Esophagus muscularis mucosa (tissue), 4 donors: ENCODE measurements at regions not wholly inside any gene's neighbourhood (a gene's known extent, or its start where the extent isn't known, plus 50 kb on each side); places are given as distances from the start of the nearest gene placed in this dataset.

Source experiments
- DNase-seq: peaks from one replicate; pipeline ENCODE4 v3.0.0-alpha.2; 2017; ENCODE audit errors: extremely low spot score
- H3K27ac ChIP-seq, 4 donors: fragments of 200-600 bp; sonication (generic); replicated peaks in 1 of 4; 1 replicate in 3 of 4; 2 replicates in 1 of 4; pipeline ENCODE4 v1.5.1; 2016 to 2019; ENCODE audit warnings: mild to moderate bottlenecking in 1 of 4
- H3K27me3 ChIP-seq, 4 donors: fragments of 200-600 bp; sonication (generic); one replicate each; pipeline versions ENCODE4 v1.5.1 to v1.6.0; 2016 to 2019
- H3K36me3 ChIP-seq, 4 donors: fragments of 200-600 bp; sonication (generic); one replicate each; pipeline ENCODE4 v1.5.1; 2016 to 2019
- H3K4me1 ChIP-seq, 4 donors: fragments of 200-600 bp; sonication (generic); one replicate each; pipeline ENCODE4 v1.5.1; 2016 to 2019
- H3K4me3 ChIP-seq, 4 donors: fragments of 200-600 bp; sonication (generic); 1 replicate in 2 of 4; 2 replicates in 2 of 4; pipeline ENCODE4 v1.5.1; 2016 to 2019; ENCODE audit warnings: mild to moderate bottlenecking in 4 of 4, moderate library complexity in 1 of 4
- H3K9me3 ChIP-seq, 4 donors: fragments of 200-600 bp; sonication (generic); 1 replicate in 3 of 4; 2 replicates in 1 of 4; pipeline ENCODE4 v1.5.1; 2016 to 2019
- CTCF ChIP-seq, 3 experiments: fragments of 200-600 bp in 2 of 3; fragments of 450-650 bp in 1 of 3; sonication (generic) in 2 of 3; IDR thresholded peaks; one replicate each; pipeline ENCODE4 v1.5.1; 2017 to 2019; ENCODE audit warnings: antibody characterized with exemption in 3 of 3, mild to moderate bottlenecking in 2 of 3, moderate library complexity in 1 of 3
- EP300 ChIP-seq: sonication (generic); formaldehyde crosslinking; IDR thresholded peaks from one replicate; pipeline ENCODE4 v1.6.1; 2017; ENCODE audit warnings: antibody characterized with exemption
- POLR2A ChIP-seq: fragments of 450-650 bp; IDR thresholded peaks from one replicate; pipeline ENCODE4 v1.6.1; 2017; ENCODE audit warnings: antibody characterized with exemption, moderate library complexity, mild to moderate bottlenecking, low read depth
- POLR2AphosphoS5 ChIP-seq, 2 donors: sonication (generic); formaldehyde crosslinking; IDR thresholded peaks; one replicate each; pipeline ENCODE4 v1.6.1; 2017; ENCODE audit warnings: antibody characterized with exemption in 2 of 2
- WGBS: methylation state at CpG from one replicate; pipeline ENCODE4 v1.1.5; 2018; 5-methylcytosine and 5-hydroxymethylcytosine counted together
- intact Hi-C: fragments of 100-400 bp; cut with DNase I; formaldehyde crosslinking; loops from one replicate; pipeline ENCODE4 v1.15.1; 2023

- no peak overlapping the region for H3K27ac ChIP-seq
- DNase-seq = peak; percentile 92
- 18% methylated on average over 9 of the region's 9 CpGs for WGBS
- intact Hi-C loops = loop anchor here (2.0 kb wide), 1 partner anchor 90 kb away; the partner anchor contains the start of gene TMPO
- no peaks in the 10 kb centered on the region for H3K9me3 ChIP-seq
- no peaks in the 10 kb centered on the region for H3K36me3 ChIP-seq
- H3K4me1 ChIP-seq = peaks cover 5 to 18% (median 17%) of the 10 kb centered on the region in 4 donors
- H3K27me3 ChIP-seq = no peaks in the 10 kb centered on the region
- H3K4me3 ChIP-seq = no peak overlapping the region
- TF ChIP-seq POLR2AphosphoS5 (IDR thresholded peaks at IDR 0.05) (peak; percentile 9 to 31), EP300 (no peak), CTCF (IDR thresholded peaks at IDR 0.05) (peak; percentile 65 to 76 (median 72)), POLR2A (no peak)
Measured at GRCh38 chr12:98424726-98425401, 90.5 kb upstream of the TMPO start.

- intact Hi-C loops = loop anchor here (2.0 kb wide), 1 partner anchor 89 kb away; the partner anchor contains the start of gene TMPO
Measured at GRCh38 chr12:98425859-98426258, 89.5 kb upstream of the TMPO start.

GRCh38 chr12:98431089-98431488, 84.3 kb upstream of the TMPO start:
- no peaks in the 10 kb centered on the region for H3K27me3 ChIP-seq
- peak; percentile 50 for DNase-seq
- WGBS = 98% methylated on average over 3 of the region's 3 CpGs
- intact Hi-C loops = no loop called here
- no peaks in the 10 kb centered on the region for H3K4me1 ChIP-seq
- no peak for TF ChIP-seq EP300
- H3K36me3 ChIP-seq = no peaks in the 10 kb centered on the region
- H3K4me3 ChIP-seq = no peak overlapping the region
- no peaks in the 10 kb centered on the region for H3K9me3 ChIP-seq
- no peak overlapping the region for H3K27ac ChIP-seq

More at GRCh38 chr12:98425859-98426258, 89.5 kb upstream of the TMPO start:
- H3K4me1 ChIP-seq = peaks cover 0 to 8% (median 7%) of the 10 kb centered on the region in 4 donors
- no peak overlapping the region for H3K4me3 ChIP-seq
- TF ChIP-seq CTCF (IDR thresholded peaks at IDR 0.05) (no peak), POLR2AphosphoS5 (IDR thresholded peaks at IDR 0.05) (no peak), EP300 (no peak), POLR2A (no peak)
- DNase-seq = no peak
- no peaks in the 10 kb centered on the region for H3K27me3 ChIP-seq
- no peaks in the 10 kb centered on the region for H3K36me3 ChIP-seq
- no peak overlapping the region for H3K27ac ChIP-seq
- H3K9me3 ChIP-seq = no peaks in the 10 kb centered on the region
- 79% methylated on average over 4 of the region's 4 CpGs for WGBS

- WGBS = 92% methylated on average over 4 of the region's 4 CpGs
- DNase-seq = no peak
Measured at GRCh38 chr12:98437166-98437565, 78.2 kb upstream of the TMPO start.

More at GRCh38 chr12:98437166-98437565, 78.2 kb upstream of the TMPO start:
- Histone ChIP-seq H3K9me3 (no peaks in the 10 kb centered on the region), H3K4me3 (no peak overlapping the region), H3K4me1 (peaks cover 7 to 14% (median 12%) of the 10 kb centered on the region in 4 donors), H3K27ac (no peak overlapping the region), H3K36me3 (no peaks in the 10 kb centered on the region), H3K27me3 (no peaks in the 10 kb centered on the region)
- TF ChIP-seq EP300 (no peak), POLR2AphosphoS5 (IDR thresholded peaks at IDR 0.05) (no peak), CTCF (IDR thresholded peaks at IDR 0.05) (no peak), POLR2A (no peak)
- intact Hi-C loops = no loop called here
